Stimulated activated CD8-positive, alpha-beta memory T cell treated with anti-CD3 and anti-CD28 coated beads, Interleukin-4, amount 100 ng/mL, for 48 hours (primary cell): ENCODE measurements at regions not wholly inside any gene's neighbourhood (a gene's known extent, or its start where the extent isn't known, plus 50 kb on each side); places are given as distances from the start of the nearest gene placed in this dataset.
"Not testable (repeated sequence)": the region's sequence is repeated elsewhere in the genome, so short reads cannot be mapped to it uniquely, and the experiment has no call there.

ENCODE experiments used
- DNase-seq: peaks from one replicate; pipeline ENCODE4 v3.0.0-alpha.2; 2020

DNA sequence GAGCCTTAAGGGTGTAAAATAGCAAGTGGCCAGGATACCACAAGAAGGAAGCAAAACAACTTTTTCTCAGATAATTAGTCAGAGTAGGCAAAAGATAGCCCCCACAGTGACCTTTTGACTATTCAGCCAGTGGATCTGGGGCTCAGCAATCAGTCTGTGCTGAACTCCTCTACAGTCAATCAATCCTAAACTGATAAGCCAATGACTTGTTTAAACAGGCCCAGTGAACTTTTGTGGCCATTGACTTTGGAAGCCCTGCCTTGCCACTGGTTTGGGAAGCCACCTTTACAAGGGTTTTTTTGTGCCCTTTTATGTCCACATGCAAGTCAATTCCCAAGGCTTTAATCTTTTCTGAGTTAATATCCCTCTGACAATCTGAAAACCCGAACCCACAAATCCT is 1565.0 kb upstream of the WWC1 start:
- DNase-seq: no peak

DNA sequence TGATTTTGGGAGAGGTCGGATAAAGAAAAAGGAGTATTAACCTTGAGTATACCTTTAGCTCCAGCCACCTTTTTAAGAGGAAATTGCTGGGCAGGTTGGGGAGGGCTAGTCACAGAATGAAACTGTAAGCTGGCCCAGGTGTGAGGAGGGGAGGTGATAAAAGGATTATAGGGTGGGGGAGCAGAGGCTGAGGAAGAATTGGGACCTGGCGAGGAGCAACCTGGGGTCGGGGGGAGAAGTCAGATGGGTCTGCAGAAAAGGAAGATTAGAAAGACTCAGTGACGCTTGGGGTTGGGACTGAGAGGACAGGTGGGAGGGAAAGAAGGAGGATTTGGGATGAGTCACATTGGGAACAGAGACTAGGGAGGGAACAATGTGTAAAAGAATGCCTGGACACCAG is 1548.5 kb upstream of the WWC1 start:
- not testable (repeated sequence) for DNase-seq

DNA sequence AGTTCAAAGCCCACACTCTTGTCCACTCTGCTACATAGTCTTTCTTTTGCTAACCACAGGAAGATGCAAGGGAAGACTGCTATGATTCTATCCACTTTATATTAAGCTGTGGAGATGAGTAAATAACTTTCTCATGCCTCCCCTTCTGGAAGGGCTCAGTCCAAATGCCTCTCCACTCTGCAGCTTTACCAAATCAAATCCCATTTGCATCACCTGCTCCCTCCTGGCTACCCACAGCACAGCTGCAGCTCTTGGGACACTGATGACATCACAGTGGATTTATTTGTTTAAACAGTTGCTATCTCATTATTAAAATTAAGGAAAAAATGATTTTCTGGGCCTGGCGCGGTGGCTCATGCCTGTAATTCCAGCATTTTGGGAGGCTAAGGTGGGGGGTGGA is 1544.9 kb upstream of the WWC1 start:
- no peak for DNase-seq

DNA sequence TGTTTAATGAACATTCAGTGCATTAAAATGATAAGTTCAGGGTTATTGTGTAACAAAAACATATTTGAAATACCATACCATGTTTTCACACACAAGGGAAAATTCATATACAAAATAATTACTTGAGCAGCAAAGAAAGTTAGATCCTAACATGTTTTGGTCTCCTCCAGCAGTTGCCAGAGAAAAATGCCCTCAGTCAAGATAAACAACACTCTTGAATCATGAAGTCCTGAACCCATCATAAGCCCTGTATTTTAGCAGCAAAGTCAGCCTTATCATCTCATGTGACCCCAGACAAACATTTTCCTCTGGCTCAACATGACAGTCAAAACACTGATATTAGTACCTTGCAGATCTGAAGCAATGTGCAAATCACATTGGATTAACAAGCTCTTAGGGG is 1541.1 kb upstream of the WWC1 start:
- DNase-seq: no peak

DNA sequence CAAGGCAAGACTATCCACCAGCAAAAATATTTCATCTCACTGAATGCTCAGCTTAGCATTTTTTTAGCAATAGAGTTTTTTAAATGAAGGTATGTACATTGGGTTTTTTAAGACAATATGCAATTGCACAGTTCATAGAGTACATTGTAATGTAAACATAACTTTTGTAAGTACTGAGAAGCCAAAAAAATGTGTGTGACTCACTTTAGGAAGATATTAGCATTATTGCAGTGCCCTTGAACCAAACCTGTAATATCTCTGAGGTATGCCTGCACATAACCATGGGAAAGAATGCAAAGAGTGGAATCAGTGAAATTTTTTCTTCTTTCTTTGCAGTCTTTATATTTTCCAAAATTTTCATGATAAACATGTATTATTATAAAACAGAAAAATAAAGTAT is 1533.3 kb upstream of the WWC1 start:
- no peak for DNase-seq

DNA sequence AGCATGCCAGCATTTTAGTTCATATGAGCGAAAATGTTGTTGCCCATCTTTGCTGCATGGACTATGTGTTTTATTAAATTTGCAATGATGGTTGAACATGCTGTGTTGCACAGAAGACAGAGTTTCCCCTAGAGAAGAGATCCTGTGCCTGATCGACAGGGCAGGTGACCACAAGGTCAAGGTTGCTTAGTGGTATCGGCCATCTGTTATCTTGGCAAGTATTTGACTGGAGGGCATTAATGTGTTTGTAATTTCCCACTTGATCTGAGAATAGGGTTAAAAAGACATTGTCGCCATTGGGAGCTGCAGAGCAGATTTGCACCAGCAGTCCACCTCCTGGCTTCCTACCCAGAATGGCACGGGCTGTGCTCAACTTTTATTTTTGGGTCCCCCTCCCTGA is 1523.6 kb upstream of the WWC1 start:
- no peak for DNase-seq

DNA sequence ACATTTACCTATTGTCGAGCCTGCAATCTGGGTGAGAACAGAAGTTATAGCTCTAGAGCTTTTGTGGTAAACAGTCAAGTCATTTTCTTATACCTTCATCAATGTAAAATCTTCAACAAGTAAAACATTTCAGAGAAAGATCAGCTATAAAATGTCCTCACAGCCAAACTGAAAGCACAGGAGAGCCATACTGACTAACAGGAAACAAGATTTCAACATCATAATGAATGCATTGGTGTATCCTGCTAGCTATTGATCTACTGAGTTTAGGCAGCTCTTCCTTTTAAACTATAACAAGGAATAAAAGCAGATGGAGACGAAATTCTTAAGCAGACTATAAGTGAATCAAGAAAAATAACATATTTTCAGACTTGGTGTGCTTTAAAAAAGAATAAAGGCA is 1522.9 kb upstream of the WWC1 start:
- DNase-seq: no peak

DNA sequence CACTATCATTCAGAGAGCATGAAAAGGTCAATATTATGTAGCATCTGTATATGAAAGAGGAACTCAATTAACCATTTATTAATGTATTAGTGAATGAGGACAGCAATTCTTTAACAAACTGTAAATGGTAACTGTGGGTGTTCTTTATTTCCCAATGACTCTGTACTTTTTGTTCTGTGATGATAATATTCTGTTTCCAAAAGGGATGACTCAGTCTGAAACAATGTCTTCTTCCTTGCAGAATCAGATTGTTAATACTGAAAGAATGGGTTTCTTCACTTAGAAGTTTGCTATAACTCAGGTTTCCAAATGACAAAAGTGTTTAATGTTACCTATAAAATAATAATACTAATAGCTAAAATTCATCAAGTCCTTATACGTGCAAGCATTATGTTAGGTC is 1518.7 kb upstream of the WWC1 start:
- DNase-seq: no peak

DNA sequence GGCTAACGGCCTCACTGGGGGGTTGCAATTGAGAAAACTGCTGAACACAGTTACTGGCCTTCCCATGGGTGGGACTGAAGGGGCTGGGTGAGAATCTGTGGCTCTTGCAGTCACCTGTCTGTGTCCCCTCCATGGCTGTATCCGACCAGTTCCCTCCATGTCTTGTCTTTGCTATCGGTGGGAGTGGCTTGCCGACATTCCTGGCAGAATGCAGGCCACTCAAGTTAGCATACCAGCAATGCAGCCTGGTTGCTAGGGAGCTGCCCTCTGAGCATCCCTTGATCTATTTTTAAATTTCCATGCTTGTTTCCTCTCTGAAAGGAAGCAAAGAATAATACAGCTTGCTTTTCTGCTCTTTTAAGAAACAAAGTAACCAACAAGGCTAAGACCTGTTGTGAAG is 1509.7 kb upstream of the WWC1 start:
- DNase-seq: no peak

DNA sequence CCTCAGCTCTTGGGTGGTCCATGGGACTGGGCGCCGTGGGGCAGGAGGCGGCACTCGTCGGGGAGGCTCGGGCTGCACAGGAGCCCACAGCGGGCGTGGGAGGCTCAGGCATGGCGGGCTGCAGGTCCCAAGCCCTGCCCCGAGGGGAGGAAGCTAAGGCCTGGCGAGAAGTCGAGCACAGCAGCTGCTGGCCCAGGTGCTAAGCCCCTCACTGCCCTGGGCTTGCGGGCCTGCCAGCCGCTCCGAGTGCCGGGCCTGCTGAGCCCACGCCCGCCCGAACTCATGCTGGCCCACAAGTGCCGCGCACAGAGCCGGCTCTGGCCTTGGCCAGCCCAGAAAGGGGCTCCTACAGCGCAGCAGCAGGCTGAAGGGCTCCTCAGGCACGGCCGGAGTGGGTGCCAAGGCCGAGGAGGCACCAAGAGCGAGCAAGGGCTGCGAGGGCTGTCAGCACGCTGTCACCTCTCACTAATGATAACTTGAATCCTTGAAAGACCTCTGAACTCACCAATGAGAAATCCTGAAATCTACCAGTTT is 1506.8 kb upstream of the WWC1 start:
- DNase-seq: no peak

DNA sequence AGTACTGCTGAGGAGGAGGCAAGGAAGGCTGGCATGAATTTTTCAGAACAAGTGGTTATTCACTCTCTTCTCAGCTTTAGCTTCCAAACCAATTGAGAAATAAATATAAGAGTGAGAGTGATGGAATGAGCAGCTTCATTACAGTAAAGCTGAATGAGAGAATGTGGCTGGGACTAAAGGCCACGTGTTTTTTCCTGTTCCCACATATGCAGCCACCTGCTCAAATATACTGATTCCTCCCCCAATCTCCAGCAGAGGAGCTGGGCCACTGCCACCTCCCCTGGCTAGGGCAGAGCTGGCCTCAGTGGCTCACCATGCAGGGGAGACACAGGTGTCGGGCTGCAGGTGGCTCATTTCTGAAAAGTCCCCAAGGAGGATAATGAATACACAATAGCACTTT is 1505.3 kb upstream of the WWC1 start:
- no peak for DNase-seq

DNA sequence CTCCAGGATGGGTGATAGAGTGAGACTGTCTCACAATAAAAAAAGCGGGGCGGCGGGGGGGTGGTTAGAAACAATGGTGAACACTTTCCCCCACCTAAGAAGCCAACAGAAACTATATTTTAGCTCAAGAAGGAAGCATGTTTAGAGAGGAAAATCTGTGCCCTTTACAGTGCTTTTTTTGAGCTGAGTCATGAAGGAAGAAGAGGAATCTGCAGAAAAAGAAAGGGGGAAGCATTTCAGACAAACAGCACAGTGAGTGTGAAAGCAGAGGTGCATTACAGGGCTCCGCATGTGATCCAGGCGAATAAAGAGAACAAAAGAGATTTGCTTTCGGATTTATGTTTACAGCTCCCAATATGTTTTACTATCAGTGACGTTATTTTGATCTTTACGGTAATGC is 1504.6 kb upstream of the WWC1 start:
- no peak for DNase-seq

DNA sequence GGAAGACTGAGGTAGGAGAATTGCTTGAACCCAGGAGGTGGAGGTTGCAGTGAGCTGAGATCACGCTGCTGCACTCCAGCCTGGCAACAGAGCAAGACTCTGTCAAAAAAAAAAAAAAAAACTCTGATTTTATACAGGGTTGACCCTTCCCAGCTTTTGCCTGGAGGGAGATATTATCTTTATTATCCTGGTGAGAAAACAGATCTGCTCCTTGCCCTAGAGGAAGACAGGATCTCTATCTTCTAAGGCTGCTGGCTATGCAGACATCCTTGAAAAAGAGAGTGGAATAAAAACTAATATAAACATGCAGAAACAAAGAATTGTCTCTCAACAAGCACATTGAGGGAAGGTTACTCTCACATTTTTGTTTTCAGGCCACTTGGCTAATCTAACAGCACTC is 1503.4 kb upstream of the WWC1 start:
- DNase-seq: no peak

DNA sequence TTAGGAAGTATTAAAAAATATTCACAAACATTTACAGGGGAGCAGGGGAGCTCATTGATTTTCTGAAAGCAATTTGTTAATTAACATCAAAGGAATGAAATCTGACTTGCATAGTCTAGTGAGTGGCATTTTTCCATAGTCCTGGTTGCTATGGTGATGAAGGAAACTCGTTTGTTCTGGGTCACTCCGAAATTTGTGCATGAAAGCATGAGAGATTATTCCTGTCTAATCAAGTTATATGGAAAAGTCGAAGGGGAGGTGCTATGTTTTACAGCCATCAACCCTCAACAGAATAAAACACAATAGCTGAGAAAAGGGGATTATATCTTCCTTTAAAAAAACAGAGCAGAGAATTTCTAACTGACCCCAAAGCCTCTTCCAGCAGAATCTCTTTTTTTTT is 1495.7 kb upstream of the WWC1 start:
- no peak for DNase-seq

DNA sequence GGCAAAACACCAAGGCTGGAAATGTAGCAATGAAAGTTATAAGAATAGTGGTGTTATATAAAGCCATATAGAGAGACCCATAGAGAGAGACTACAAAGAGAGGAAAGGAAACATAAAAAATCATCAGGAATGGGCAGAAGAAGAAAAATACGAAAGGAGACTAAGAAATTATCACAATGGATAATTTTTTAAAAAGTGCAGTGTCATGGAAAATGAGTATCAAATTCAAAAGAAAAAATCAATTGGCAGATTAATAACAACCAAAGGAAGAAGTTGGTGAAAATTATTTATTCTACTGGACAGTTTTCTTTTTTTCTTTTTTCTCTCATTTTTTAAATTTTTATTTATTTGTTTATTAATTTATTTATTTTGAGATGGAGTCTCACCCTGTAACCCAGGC is 1488.4 kb upstream of the WWC1 start:
- no peak for DNase-seq

DNA sequence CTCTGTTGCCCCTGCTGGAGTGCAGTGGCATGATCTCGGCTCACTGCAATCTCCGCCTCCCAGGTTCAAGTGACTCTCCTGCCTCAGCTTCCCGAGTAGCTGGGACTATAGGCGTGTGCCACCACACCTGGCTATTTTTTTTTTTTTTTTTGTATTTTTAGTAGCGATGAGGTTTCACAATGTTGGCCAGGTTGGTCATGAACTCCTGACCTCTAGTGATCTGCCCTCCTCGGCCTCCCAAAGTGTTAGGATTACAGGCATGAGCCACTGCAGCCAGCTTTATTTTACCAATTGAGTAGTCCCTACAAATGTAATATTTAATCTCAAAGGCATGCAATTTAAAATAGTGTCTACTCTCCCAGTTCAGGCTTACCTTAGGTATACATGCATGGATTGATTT is 1487.2 kb upstream of the WWC1 start:
- not testable (repeated sequence) for DNase-seq

DNA sequence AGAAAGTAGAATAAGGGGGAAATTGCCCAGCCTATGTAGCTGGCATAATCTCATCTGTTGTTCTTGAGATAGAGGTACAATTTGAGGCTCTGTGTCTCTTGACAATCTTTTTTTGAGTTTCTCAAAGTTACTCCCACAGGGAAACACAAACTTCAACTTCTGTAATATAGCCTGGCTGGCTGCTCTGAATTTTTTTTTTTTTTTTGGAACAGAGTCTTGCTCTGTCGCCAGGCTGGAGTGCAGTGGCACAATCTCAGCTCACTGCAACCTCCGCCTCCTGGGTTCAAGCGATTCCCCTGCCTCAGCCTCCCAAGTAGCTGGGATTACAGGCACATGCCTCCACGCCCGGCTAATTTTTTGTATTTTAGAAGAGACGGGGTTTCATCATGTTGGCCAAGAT is 1486.8 kb upstream of the WWC1 start:
- not testable (repeated sequence) for DNase-seq

DNA sequence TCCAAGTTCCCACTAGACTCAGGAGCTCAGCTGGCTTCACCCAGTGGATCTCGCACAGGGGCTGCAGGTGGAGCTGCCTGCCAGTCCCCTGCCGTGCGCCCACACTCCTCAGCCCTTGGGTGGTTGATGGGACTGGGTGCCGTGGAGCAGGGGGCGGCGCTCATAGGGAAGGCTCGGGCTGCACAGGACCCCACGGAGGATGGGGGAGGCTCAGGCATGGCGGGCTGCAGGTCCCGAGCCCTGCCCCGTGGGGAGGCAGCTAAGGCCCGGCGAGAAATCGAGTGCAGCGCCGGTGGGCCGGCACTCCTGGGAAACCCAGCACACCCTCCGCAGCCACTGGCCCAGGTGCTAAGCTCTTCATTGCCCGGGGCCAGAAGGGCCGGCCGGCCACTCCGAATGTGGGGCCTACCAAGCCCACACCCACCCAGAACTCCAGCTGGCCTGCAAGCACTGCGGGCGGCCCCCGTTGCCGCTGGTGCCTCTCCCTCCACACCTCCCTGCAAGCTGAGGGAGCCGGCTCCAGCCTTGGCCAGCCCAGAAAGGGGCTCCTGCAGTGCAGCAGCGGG is 1481.3 kb upstream of the WWC1 start:
- not testable (repeated sequence) for DNase-seq

DNA sequence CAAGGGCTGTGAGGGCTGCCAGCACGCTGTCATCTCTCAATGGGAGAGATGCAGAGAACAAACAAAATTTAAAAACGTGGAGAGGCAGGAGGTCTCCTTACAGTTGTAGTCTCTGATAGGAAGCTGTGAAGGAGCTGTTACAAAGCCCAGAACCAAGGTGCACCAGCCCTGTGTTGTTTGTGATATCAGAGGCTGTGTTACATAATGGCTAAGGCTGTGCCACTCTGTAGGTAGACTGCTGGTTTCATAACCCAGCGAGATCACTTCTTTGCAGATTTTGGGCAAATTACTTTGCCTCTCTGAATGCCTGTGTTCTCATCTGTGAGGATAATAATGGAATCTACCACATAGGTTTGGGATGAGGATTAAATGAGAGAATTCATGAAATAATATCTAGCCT is 1480.7 kb upstream of the WWC1 start:
- no peak for DNase-seq

DNA sequence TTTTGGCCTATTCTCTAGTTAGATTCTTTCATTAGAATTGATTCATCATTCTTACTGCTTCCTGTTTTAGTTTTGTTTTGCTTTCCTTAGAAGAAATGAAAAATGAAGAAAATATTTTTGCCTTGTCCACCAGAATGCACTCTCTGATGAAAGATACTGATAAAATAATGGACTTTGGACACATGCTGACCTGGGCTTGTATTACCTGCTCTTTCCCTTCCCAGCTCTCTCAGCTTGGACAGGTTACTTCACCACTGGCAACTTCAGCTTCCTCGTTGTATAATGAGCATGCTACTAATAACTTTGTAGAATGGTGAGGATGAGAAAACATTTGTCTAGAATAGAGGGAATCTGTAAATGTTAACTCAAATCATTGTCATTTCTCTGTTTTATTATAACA is 1468.1 kb upstream of the WWC1 start:
- no peak for DNase-seq

DNA sequence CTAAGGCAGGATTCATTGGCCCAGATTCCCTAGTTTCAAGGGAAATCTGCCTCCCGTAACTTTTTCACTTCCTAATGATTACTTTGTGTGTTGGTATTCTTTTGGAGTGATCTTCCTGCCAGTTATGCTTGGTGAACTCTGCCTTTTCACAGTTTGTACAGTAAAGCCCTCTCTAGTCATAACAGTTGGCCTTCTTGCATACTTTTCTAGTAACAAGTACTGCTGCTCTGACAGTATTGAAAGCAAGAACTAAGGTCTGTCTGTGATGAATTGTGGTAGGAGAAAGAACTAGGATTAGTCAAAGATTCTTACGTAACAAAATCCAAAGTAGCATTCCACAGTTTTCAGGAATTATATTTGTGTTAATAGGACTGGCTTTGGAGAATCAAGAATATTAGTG is 1457.2 kb upstream of the WWC1 start:
- DNase-seq: no peak

DNA sequence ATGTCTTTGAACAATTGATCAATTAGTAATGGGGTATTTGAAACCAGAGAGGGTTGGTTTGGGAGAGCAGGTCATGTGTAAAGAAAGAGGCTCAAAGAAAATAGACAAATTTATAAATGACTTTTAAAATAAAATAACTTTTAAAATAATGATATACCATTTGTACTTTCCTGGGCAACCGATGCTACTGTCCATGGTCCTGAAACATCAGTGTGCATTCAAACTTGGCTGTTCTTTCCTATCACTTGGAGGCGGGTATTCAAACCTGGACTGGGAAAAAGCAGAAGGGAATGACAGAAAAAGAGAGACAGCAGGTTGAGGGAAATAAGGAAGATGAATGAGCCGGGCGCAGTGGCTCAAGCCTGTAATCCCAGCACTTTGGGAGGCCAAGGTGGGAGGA is 1446.4 kb upstream of the WWC1 start:
- DNase-seq: no peak

DNA sequence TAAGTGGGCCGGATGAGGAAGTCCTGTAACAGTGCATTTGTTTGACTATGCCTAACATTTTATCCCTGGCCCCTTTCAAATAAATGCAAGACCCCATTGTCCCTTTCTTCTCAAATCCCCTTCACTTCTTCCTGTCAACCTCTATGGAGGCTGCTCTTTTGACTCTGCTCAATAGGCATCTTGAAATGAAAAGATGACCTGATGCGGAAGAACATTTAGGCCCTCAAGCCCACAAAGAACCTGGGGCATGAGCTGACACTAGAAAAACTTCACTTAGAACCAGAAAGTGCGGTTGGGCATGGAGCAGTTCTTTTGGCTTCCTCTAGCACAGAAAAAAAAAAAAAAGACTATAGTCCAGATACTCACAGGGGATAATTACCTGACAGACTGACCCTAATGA is 1434.7 kb upstream of the WWC1 start:
- no peak for DNase-seq

DNA sequence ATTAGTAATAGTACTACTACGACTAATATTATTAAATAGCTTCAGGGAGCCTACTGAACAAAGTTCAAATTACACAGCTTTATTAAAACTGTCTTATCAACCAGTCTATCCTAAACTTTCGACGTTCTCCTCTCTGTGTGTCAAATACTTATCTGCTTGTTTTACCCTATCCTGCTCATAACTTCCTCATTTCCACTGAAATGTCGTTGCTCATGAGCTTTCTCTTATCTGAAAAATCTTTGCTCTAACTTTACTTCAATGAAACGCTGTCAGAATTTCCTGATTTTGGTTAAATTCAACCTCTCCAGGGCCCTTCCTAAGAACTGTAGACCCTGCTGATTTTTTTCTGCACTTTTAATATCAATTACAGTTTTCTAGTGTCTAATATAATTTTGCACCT is 1431.0 kb upstream of the WWC1 start:
- no peak for DNase-seq

DNA sequence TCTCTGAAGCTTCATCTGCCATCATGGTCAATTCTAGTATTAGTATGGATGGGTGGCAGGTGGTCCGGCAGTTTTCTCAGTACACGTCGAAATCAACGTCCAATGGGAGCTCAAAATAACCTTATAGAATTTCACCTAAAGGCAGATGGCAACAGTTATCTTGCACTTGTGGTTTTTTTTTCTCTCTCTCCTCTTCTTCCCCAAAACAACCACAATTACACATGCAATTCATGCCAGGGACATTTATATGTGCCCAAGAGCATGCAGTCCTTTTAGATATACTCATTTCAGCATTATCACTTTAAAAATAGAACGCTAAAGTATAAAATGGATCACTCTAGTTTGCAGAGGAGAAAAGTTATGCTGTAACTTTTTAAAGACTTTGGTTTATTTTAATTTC is 1428.9 kb upstream of the WWC1 start:
- DNase-seq: no peak

DNA sequence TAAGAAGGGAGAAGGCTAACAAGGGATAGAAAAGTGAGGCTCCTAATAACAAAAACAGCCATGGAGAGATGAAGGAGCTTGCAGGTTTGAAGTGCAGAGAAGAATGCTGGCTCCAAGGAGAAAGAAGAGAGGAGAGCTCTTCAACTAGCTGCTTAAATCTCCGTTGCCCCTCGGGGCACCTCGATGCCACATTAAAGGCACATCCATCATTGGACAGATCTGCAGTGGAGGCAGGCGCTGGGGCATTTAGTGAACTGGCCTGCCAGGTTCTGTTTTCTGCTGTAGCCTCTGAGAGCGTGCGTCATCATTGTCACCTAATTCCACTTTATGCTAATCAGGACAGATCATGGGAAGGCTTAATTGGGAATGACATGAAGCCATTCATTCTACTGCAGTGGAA is 1426.2 kb upstream of the WWC1 start:
- DNase-seq: no peak
